ENCODE measurements at regions not wholly inside any gene's neighbourhood (a gene's known extent, or its start where the extent isn't known, plus 50 kb on each side); places are given as distances from the start of the nearest gene placed in this dataset.

- Mint-ChIP-seq H3K4me1 (no peaks in the 10 kb centered on the region), H3K36me3 (no peaks in the 10 kb centered on the region), H3K27me3 (ENCODE audit: low read depth in 2 of 2) (peaks cover 10 to 28% of the 10 kb centered on the region in 2 donors), H3K27ac (no peak overlapping the region), H3K4me3 (no peak overlapping the region), H3K9me3 (no peaks in the 10 kb centered on the region)
- H3K27me3 ChIP-seq (ENCODE audit: control insufficient read depth, insufficient read depth, low read length), result no peaks in the 10 kb centered on the region
- H3K9me3 ChIP-seq (ENCODE audit: control insufficient read depth, insufficient read depth, low read length), result no peaks in the 10 kb centered on the region
- H3K36me3 ChIP-seq (ENCODE audit: control insufficient read depth, insufficient read depth, low read length), result no peaks in the 10 kb centered on the region
- TF ChIP-seq CTCF (IDR thresholded peaks at IDR 0.05), result no peak
- no peak overlapping the region for H3K4me3 ChIP-seq (ENCODE audit: low read length)
- H3K27ac ChIP-seq (ENCODE audit: low read length), result no peak overlapping the region
- intact Hi-C loops (cut with micrococcal nuclease), result no loop called here
- 95% methylated on average over 8 of the region's 9 CpGs for WGBS (ENCODE audit: insufficient coverage)
- DNase-seq, result no peak
- no peaks in the 10 kb centered on the region for H3K4me1 ChIP-seq (ENCODE audit: control insufficient read depth, insufficient read depth, low read length)
- no peak for ATAC-seq
These were observed 581.9 kb downstream of the GATA3 start for GRCh38 chr10:8636371-8636770.

GRCh38 chr10:8637640-8638039, 583.2 kb downstream of the GATA3 start:
- Mint-ChIP-seq H3K27ac (no peak overlapping the region), H3K9me3 (no peaks in the 10 kb centered on the region)

DNA sequence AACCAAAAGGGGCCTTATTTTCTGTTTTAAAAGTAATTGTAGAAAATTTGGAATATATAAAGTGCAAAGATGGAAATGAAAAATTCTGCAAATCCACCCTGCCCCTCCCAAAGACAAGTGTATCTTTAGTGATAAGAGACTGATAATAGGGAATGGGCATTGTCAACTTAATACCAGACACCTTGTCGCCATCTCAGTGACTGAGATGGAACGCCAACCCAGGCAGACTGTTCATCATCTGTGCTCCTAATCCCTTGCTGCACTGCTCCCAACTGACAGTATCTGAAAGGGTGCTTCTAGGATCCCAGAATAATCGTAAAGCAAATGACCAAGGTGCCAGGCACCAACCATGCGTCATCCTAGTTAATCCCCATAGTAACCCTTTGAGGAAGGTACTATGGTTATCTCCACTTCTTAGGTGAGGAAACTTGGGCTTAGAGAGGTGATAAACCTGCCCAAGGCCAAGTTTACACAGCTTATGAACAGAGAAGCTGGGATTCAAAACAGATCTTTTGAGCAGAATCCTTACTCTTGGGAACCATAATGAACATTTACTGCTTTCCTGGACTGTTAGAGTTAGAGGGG, 583.7 kb downstream of the GATA3 start:
- no peaks in the 10 kb centered on the region for H3K9me3 ChIP-seq (ENCODE audit: control insufficient read depth, insufficient read depth, low read length)
- DNase-seq (no peak), ATAC-seq (no peak)
- no peaks in the 10 kb centered on the region for H3K9me3 Mint-ChIP-seq
- TF ChIP-seq CTCF (IDR thresholded peaks at IDR 0.05), result no peak
- no peak overlapping the region for H3K27ac Mint-ChIP-seq
- no peak overlapping the region for H3K27ac ChIP-seq (ENCODE audit: low read length)
- H3K36me3 Mint-ChIP-seq, result no peaks in the 10 kb centered on the region
- H3K4me1 ChIP-seq (ENCODE audit: control insufficient read depth, insufficient read depth, low read length), result no peaks in the 10 kb centered on the region
- H3K36me3 ChIP-seq (ENCODE audit: control insufficient read depth, insufficient read depth, low read length), result no peaks in the 10 kb centered on the region
- no peak overlapping the region for H3K4me3 ChIP-seq (ENCODE audit: low read length)
- H3K27me3 Mint-ChIP-seq (ENCODE audit: low read depth in 2 of 2), result peaks cover 5 to 27% of the 10 kb centered on the region in 2 donors
- WGBS (ENCODE audit: insufficient coverage), result 98% methylated on average over 4 of the region's 4 CpGs
- no peak overlapping the region for H3K4me3 Mint-ChIP-seq
- no peaks in the 10 kb centered on the region for H3K27me3 ChIP-seq (ENCODE audit: control insufficient read depth, insufficient read depth, low read length)
- intact Hi-C loops (cut with micrococcal nuclease), result no loop called here
- H3K4me1 Mint-ChIP-seq, result no peaks in the 10 kb centered on the region

More at GRCh38 chr10:8637640-8638039, 583.2 kb downstream of the GATA3 start:
- 92% methylated on average over 4 of the region's 4 CpGs for WGBS (ENCODE audit: insufficient coverage)
- Mint-ChIP-seq H3K36me3 (no peaks in the 10 kb centered on the region), H3K27me3 (ENCODE audit: low read depth in 2 of 2) (peaks cover 7 to 31% of the 10 kb centered on the region in 2 donors), H3K4me1 (no peaks in the 10 kb centered on the region), H3K4me3 (no peak overlapping the region)
- Histone ChIP-seq H3K4me1 (ENCODE audit: control insufficient read depth, insufficient read depth, low read length) (no peaks in the 10 kb centered on the region), H3K27me3 (ENCODE audit: control insufficient read depth, insufficient read depth, low read length) (no peaks in the 10 kb centered on the region), H3K36me3 (ENCODE audit: control insufficient read depth, insufficient read depth, low read length) (no peaks in the 10 kb centered on the region), H3K27ac (ENCODE audit: low read length) (no peak overlapping the region), H3K4me3 (ENCODE audit: low read length) (no peak overlapping the region), H3K9me3 (ENCODE audit: control insufficient read depth, insufficient read depth, low read length) (no peaks in the 10 kb centered on the region)
- ATAC-seq, result no peak
- intact Hi-C loops (cut with micrococcal nuclease), result no loop called here
- TF ChIP-seq CTCF (IDR thresholded peaks at IDR 0.05), result no peak
- no peak for DNase-seq
